H1 (cell line): ENCODE measurements at regions not wholly inside any gene's neighbourhood (a gene's known extent, or its start where the extent isn't known, plus 50 kb on each side); places are given as distances from the start of the nearest gene placed in this dataset.
A peak's percentile ranks its signal among the peaks of the same experiment; 100 is the strongest.

Source experiments
- ASH2L ChIP-seq: fragments of 200-600, 300-600 bp; sonication (generic); IDR thresholded peaks from one replicate; pipeline ENCODE4 v1.7.1; 2017; ENCODE audit warnings: low read length
- BACH1 ChIP-seq: IDR thresholded peaks from 2 replicates; pipeline ENCODE4 v1.6.1; 2012; ENCODE audit warnings: low read length, improper control_type of control experiment
- CEBPB ChIP-seq: IDR thresholded peaks from 2 replicates; pipeline ENCODE4 v1.6.1; 2012; ENCODE audit warnings: low read depth, low read length
- CREB1 ChIP-seq: IDR thresholded peaks from 2 replicates; pipeline ENCODE4 v1.6.1; 2012; ENCODE audit warnings: inconsistent platforms
- EZH2 ChIP-seq: fragments of 200-600 bp; sonication (generic); IDR thresholded peaks from 2 replicates; pipeline ENCODE4 v1.7.1; 2012; ENCODE audit warnings: low read depth, mild to moderate bottlenecking, moderate library complexity, low read length, inconsistent platforms; ENCODE audit not compliant: severe bottlenecking
- GTF2F1 ChIP-seq: IDR thresholded peaks from 2 replicates; pipeline ENCODE4 v1.6.1; 2012; ENCODE audit warnings: low read depth, low read length, improper control_type of control experiment, borderline replicate concordance
- HDAC2 ChIP-seq, 2 experiments: fragments of 300-600 bp in 1 of 2; sonication (generic) in 1 of 2; IDR thresholded peaks; 2 replicates each; pipeline ENCODE4 v1.6.1; 2011 to 2012; ENCODE audit warnings: low read depth in 2 of 2, low read length in 2 of 2, mild to moderate bottlenecking in 2 of 2, moderate library complexity in 2 of 2, borderline replicate concordance in 1 of 2, inconsistent platforms in 1 of 2
- JUN ChIP-seq: IDR thresholded peaks from 2 replicates; pipeline ENCODE4 v1.6.1; 2011; ENCODE audit warnings: low read depth, mild to moderate bottlenecking, improper control_type of control experiment, low read length
- KDM5A ChIP-seq: fragments of 200-600 bp; IDR thresholded peaks from 2 replicates; pipeline ENCODE4 v1.7.1; 2012; ENCODE audit warnings: mild to moderate bottlenecking, low read length, inconsistent platforms, mixed read lengths
- PHF8 ChIP-seq: fragments of 200-600 bp; sonication (generic); conservative IDR thresholded peaks from 2 replicates; pipeline ENCODE4 v1.7.1; 2012; ENCODE audit warnings: low read depth, mild to moderate bottlenecking, inconsistent platforms, low read length, moderate library complexity
- RAD21 ChIP-seq, 2 experiments: IDR thresholded peaks in 1 of 2; conservative IDR thresholded peaks in 1 of 2; 2 replicates each; pipeline ENCODE4 v1.6.1; 2011; ENCODE audit warnings: low read depth in 2 of 2, low read length in 2 of 2, improper control_type of control experiment in 1 of 2, inconsistent platforms in 1 of 2, mild to moderate bottlenecking in 1 of 2, moderate library complexity in 1 of 2
- RBBP5 ChIP-seq: IDR thresholded peaks from 2 replicates; pipeline ENCODE4 v1.7.1; 2012; ENCODE audit warnings: low read depth, mild to moderate bottlenecking, inconsistent platforms, low read length, moderate library complexity, borderline replicate concordance
- RNF2 ChIP-seq: fragments of 200-900, 300-1000 bp; sonication (generic); IDR thresholded peaks from 2 replicates; pipeline ENCODE4 v1.7.1; 2016; ENCODE audit warnings: borderline replicate concordance, low read depth, mild to moderate bottlenecking, antibody characterized with exemption, low read length; ENCODE audit not compliant: poor library complexity, severe bottlenecking; ENCODE audit errors: missing control alignments
- SAP30 ChIP-seq: fragments of 300-600 bp; sonication (generic); IDR thresholded peaks from 2 replicates; pipeline ENCODE4 v1.7.1; 2012; ENCODE audit warnings: low read length, moderate library complexity, mild to moderate bottlenecking, inconsistent platforms; ENCODE audit not compliant: insufficient read depth, insufficient replicate concordance
- SP1 ChIP-seq: IDR thresholded peaks from 2 replicates; pipeline ENCODE4 v1.6.1; 2011; ENCODE audit warnings: low read depth, low read length
- SP2 ChIP-seq: IDR thresholded peaks from 2 replicates; pipeline ENCODE4 v1.6.1; 2012; ENCODE audit warnings: mild to moderate bottlenecking, low read length, inconsistent platforms
- SP4 ChIP-seq: IDR thresholded peaks from 2 replicates; pipeline ENCODE4 v1.6.1; 2012; ENCODE audit warnings: low read length, inconsistent platforms
- TAF7 ChIP-seq: optimal IDR thresholded peaks from 2 replicates; pipeline ENCODE3; 2011; ENCODE audit warnings: low read depth, mild to moderate bottlenecking, inconsistent platforms, low read length, moderate library complexity, borderline replicate concordance
- TBP ChIP-seq: IDR thresholded peaks from 2 replicates; pipeline ENCODE4 v1.6.1; 2011; ENCODE audit warnings: low read depth, low read length, improper control_type of control experiment
- TCF12 ChIP-seq: IDR thresholded peaks from 2 replicates; pipeline ENCODE4 v1.6.1; 2011; ENCODE audit warnings: low read depth, mild to moderate bottlenecking, low read length
- ZNF274 ChIP-seq: IDR thresholded peaks from 2 replicates; pipeline ENCODE4 v1.7.0; 2012; ENCODE audit warnings: low read length, borderline replicate concordance; ENCODE audit errors: extremely low read depth
- TF ChIP-seq, protein P1 (sequence below): IDR thresholded peaks from 2 replicates; pipeline ENCODE4 v1.6.1; 2012; ENCODE audit warnings: inconsistent platforms

DNA sequence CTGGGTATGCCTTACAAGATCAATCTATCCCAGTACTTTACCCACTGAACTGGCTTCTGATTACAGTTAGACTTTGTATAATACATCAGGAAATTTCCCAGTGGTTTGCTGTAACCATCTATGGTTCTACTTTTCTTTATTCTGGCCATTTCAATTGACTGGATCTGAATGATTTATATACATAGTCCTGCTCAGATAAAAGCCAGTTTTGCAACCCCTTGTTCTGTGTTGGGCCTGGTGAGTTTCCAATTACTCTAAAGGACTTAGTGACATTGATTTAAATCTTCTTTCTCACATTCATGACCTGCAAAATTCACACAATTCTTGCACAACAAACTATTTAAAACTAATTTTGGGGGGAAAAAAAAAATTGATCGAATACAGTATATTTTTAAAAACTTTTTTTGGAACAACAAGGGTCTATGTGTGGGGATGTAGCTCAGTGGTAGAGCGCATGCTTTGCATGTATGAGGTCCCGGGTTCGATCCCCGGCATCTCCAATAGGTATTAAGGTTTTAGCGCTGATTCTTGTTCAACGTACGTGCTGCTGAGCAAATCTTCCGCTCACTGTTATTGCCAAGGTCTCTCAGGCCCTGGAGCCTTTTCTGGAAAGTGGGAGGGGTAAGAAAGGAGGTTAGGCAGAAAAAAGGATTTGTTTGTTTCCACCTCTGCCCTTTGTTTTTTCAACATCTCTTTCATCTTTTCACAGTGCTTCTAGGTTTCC, 117.5 kb downstream of the GPX5 start (continued):
- no peak for TF ChIP-seq CREB1
- no peak for TF ChIP-seq JUN
- TF ChIP-seq KDM5A: no peak
- peak; percentile 99 for TF ChIP-seq TBP
- peak; percentile 43 for TF ChIP-seq ASH2L
- 0 out of 2 replicates have a peak, but pooled peaks have one; percentile 47 for TF ChIP-seq RBBP5
- no peak for TF ChIP-seq TCF12
- no peak for TF ChIP-seq TAF7
- TF ChIP-seq HDAC2 (IDR thresholded peaks at IDR 0.05; ENCODE audit: borderline replicate concordance in 1 of 2, low read depth in 2 of 2, low read length in 2 of 2): no peak
- TF ChIP-seq RAD21 (IDR thresholded peaks at IDR 0.05 in 1 of 2, conservative IDR thresholded peaks at IDR 0.05 in 1 of 2; ENCODE audit: low read depth in 2 of 2, low read length in 2 of 2): no peak
- TF ChIP-seq SAP30: no peak
- TF ChIP-seq SP1: no peak
- no peak for TF ChIP-seq SP2
- no peak for TF ChIP-seq PHF8
- no peak for TF ChIP-seq SP4
- TF ChIP-seq CEBPB: peak; percentile 47; the same call in 1 of the 2 replicates
- no peak for TF ChIP-seq EZH2
- TF ChIP-seq RNF2: no peak
- no peak for TF ChIP-seq GTF2F1
- TF ChIP-seq BACH1: no peak
- TF ChIP-seq, protein P1, sequence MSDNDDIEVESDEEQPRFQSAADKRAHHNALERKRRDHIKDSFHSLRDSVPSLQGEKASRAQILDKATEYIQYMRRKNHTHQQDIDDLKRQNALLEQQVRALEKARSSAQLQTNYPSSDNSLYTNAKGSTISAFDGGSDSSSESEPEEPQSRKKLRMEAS: no peak
- no peak for TF ChIP-seq ZNF274
